ENCODE measurements at regions not wholly inside any gene's neighbourhood (a gene's known extent, or its start where the extent isn't known, plus 50 kb on each side); places are given as distances from the start of the nearest gene placed in this dataset.

GRCh38 chr15:35304389-35304788 is 219.3 kb upstream of the NANOGP8 start:
- intact Hi-C loops (cut with micrococcal nuclease; ENCODE audit: unreplicated experiment), result no loop called here
- no peaks in the 10 kb centered on the region for H3K9me3 ChIP-seq
- no peak overlapping the region for H3K4me3 ChIP-seq (ENCODE audit: low read depth, low read length)
- H3K4me3 Mint-ChIP-seq (ENCODE audit: unreplicated experiment), result no peak overlapping the region
- no peak for TF ChIP-seq CTCF (IDR thresholded peaks at IDR 0.05; ENCODE audit: insufficient read depth in 1 of 2, low read depth in 1 of 2, low read length in 1 of 2, severe bottlenecking in 1 of 2, unreplicated experiment in 1 of 2)
- no peaks in the 10 kb centered on the region for H3K27me3 ChIP-seq (replicated peaks; ENCODE audit: control insufficient read depth, insufficient read depth, low read length)
- H3K36me3 Mint-ChIP-seq (ENCODE audit: insufficient read depth, unreplicated experiment), result no peaks in the 10 kb centered on the region
- no peaks in the 10 kb centered on the region for H3K36me3 ChIP-seq (ENCODE audit: control insufficient read depth, insufficient read depth, low read length)
- POLR2A ChIA-PET, result no interaction called here
- H3K27me3 Mint-ChIP-seq (ENCODE audit: insufficient read depth, unreplicated experiment), result no peaks in the 10 kb centered on the region
- peaks cover 35% of the 10 kb centered on the region for H3K4me1 ChIP-seq
- DNase-seq, result no peak
- CTCF ChIA-PET, result no interaction called here
- peaks cover 23% of the 10 kb centered on the region for H3K4me1 Mint-ChIP-seq (ENCODE audit: low read depth, unreplicated experiment)
- H3K9me3 Mint-ChIP-seq (ENCODE audit: unreplicated experiment), result no peaks in the 10 kb centered on the region
- no peak overlapping the region for H3K27ac Mint-ChIP-seq (ENCODE audit: unreplicated experiment)
- BruUV-seq (replicated peaks), result no TSS peak

- Histone ChIP-seq H3K4me3 (ENCODE audit: low read depth, low read length) (no peak overlapping the region), H3K36me3 (ENCODE audit: control insufficient read depth, insufficient read depth, low read length) (no peaks in the 10 kb centered on the region), H3K27me3 (replicated peaks; ENCODE audit: control insufficient read depth, insufficient read depth, low read length) (no peaks in the 10 kb centered on the region), H3K9me3 (no peaks in the 10 kb centered on the region), H3K4me1 (peaks cover 24% of the 10 kb centered on the region)
- no peak overlapping the region for H3K27ac Mint-ChIP-seq (ENCODE audit: unreplicated experiment)
- no TSS peak for BruUV-seq (replicated peaks)
- H3K4me1 Mint-ChIP-seq (ENCODE audit: low read depth, unreplicated experiment), result peaks cover 14% of the 10 kb centered on the region
- CTCF ChIA-PET, result no interaction called here
- no peak for TF ChIP-seq CTCF (IDR thresholded peaks at IDR 0.05; ENCODE audit: insufficient read depth in 1 of 2, low read depth in 1 of 2, low read length in 1 of 2, severe bottlenecking in 1 of 2, unreplicated experiment in 1 of 2)
- intact Hi-C loops (cut with micrococcal nuclease; ENCODE audit: unreplicated experiment), result no loop called here
- H3K4me3 Mint-ChIP-seq (ENCODE audit: unreplicated experiment), result no peak overlapping the region
- POLR2A ChIA-PET, result no interaction called here
- DNase-seq, result no peak
- H3K9me3 Mint-ChIP-seq (ENCODE audit: unreplicated experiment), result no peaks in the 10 kb centered on the region
- no peaks in the 10 kb centered on the region for H3K27me3 Mint-ChIP-seq (ENCODE audit: insufficient read depth, unreplicated experiment)
- no peaks in the 10 kb centered on the region for H3K36me3 Mint-ChIP-seq (ENCODE audit: insufficient read depth, unreplicated experiment)
Observed at GRCh38 chr15:35302334-35302733, 217.2 kb upstream of the NANOGP8 start.

GRCh38 chr15:35301088-35301487 is 216.0 kb upstream of the NANOGP8 start:
- Mint-ChIP-seq H3K4me3 (ENCODE audit: unreplicated experiment) (no peak overlapping the region), H3K27ac (ENCODE audit: unreplicated experiment) (no peak overlapping the region), H3K4me1 (ENCODE audit: low read depth, unreplicated experiment) (peaks cover 6% of the 10 kb centered on the region), H3K27me3 (ENCODE audit: insufficient read depth, unreplicated experiment) (no peaks in the 10 kb centered on the region), H3K36me3 (ENCODE audit: insufficient read depth, unreplicated experiment) (no peaks in the 10 kb centered on the region), H3K9me3 (ENCODE audit: unreplicated experiment) (no peaks in the 10 kb centered on the region)
- BruUV-seq (replicated peaks), result no TSS peak
- DNase-seq, result no peak
- Histone ChIP-seq H3K27me3 (replicated peaks; ENCODE audit: control insufficient read depth, insufficient read depth, low read length) (no peaks in the 10 kb centered on the region), H3K4me1 (peaks cover 12% of the 10 kb centered on the region; the same call in 1 of the 2 replicates), H3K9me3 (no peaks in the 10 kb centered on the region), H3K4me3 (ENCODE audit: low read depth, low read length) (no peak overlapping the region), H3K36me3 (ENCODE audit: control insufficient read depth, insufficient read depth, low read length) (no peaks in the 10 kb centered on the region)
- TF ChIP-seq CTCF (IDR thresholded peaks at IDR 0.05; ENCODE audit: insufficient read depth in 1 of 2, low read depth in 1 of 2, low read length in 1 of 2, severe bottlenecking in 1 of 2, unreplicated experiment in 1 of 2), result no peak
- ChIA-PET POLR2A (no interaction called here), CTCF (no interaction called here)
- intact Hi-C loops (cut with micrococcal nuclease; ENCODE audit: unreplicated experiment), result no loop called here

Data from Caco-2 (cell line).